A549 (cell line): ENCODE measurements at regions not wholly inside any gene's neighbourhood (a gene's known extent, or its start where the extent isn't known, plus 50 kb on each side); places are given as distances from the start of the nearest gene placed in this dataset.

Experiments used
- MYC ChIP-seq: IDR thresholded peaks from 2 replicates; pipeline ENCODE4 v1.6.1; 2012; ENCODE audit warnings: mild to moderate bottlenecking, inconsistent platforms, low read length, improper control_type of control experiment, borderline replicate concordance
- RFX5 ChIP-seq: fragments of 450-650 bp; IDR thresholded peaks from 2 replicates; pipeline ENCODE4 v1.7.1; 2014; ENCODE audit warnings: antibody characterized with exemption, mild to moderate bottlenecking, moderate library complexity
- TF ChIP-seq, protein P1 (sequence below): fragments of >200 bp; sonication (Bioruptor Twin); formaldehyde crosslinking; IDR thresholded peaks from 3 replicates; pipeline ENCODE4 v1.5.1; 2016

DNA sequence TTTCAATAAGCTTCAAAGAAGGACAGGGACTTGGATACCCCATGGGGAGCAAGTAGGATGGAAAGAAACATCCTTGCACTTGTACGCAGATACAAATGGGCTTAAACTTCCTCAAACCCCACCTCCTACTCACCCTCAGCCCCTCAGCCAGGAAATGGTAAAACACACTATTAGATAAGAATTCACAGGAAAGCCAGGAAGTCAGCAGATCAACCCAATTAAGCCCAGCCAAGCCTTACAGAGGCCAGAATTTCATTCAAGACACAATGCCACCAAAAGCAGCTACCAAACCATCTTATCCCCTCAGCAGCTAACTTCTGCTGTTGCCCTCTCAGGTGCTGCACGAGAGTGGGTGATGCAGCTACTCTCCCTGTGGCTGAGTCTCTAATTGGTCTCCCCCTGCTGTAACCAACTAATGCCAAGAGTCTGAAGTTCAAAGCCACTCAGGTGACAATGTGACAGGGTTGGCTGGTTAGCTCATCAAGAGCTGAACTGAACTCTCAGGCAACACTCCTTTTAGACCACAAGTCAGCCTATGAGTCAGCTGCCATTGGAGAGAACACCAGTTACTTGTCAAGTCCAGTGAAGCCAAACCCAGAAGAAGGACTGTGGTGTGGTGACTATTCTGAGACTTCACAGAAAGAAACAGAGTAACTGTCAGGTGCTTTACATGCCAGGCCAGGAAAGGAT is 201.9 kb downstream of the ZNF608 start:
- TF ChIP-seq RFX5 (no peak), MYC (no peak)
- TF ChIP-seq, protein P1, sequence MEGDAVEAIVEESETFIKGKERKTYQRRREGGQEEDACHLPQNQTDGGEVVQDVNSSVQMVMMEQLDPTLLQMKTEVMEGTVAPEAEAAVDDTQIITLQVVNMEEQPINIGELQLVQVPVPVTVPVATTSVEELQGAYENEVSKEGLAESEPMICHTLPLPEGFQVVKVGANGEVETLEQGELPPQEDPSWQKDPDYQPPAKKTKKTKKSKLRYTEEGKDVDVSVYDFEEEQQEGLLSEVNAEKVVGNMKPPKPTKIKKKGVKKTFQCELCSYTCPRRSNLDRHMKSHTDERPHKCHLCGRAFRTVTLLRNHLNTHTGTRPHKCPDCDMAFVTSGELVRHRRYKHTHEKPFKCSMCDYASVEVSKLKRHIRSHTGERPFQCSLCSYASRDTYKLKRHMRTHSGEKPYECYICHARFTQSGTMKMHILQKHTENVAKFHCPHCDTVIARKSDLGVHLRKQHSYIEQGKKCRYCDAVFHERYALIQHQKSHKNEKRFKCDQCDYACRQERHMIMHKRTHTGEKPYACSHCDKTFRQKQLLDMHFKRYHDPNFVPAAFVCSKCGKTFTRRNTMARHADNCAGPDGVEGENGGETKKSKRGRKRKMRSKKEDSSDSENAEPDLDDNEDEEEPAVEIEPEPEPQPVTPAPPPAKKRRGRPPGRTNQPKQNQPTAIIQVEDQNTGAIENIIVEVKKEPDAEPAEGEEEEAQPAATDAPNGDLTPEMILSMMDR: no peak
